Liver (tissue), 3 donors: ENCODE measurements at regions not wholly inside any gene's neighbourhood (a gene's known extent, or its start where the extent isn't known, plus 50 kb on each side); places are given as distances from the start of the nearest gene placed in this dataset.

Source experiments
- CTCF ChIP-seq: fragments of 150-350 bp; IDR thresholded peaks from 2 replicates; pipeline ENCODE4 v1.5.1; 2017; ENCODE audit warnings: improper control_type of control experiment, low read depth, low read length; ENCODE audit not compliant: missing input control
- EGR1 ChIP-seq, 2 donors: IDR thresholded peaks; 2 replicates each; pipeline ENCODE4 v1.6.1; 2016 to 2018; ENCODE audit warnings: antibody characterized with exemption in 2 of 2, low read depth in 2 of 2
- FOXA1 ChIP-seq: IDR thresholded peaks from 2 replicates; pipeline ENCODE4 v1.6.1; 2016; ENCODE audit warnings: antibody characterized with exemption
- JUND ChIP-seq, 2 donors: IDR thresholded peaks; 2 replicates each; pipeline ENCODE4 v1.6.1; 2016; ENCODE audit warnings: antibody characterized with exemption in 2 of 2
- REST ChIP-seq: IDR thresholded peaks from 2 replicates; pipeline ENCODE4 v1.6.1; 2016; ENCODE audit warnings: antibody characterized with exemption, mild to moderate bottlenecking
- SP1 ChIP-seq: IDR thresholded peaks from 2 replicates; pipeline ENCODE4 v1.6.1; 2018; ENCODE audit warnings: antibody characterized with exemption, mild to moderate bottlenecking
- TAF1 ChIP-seq: conservative IDR thresholded peaks from 2 replicates; pipeline ENCODE4 v1.6.1; 2016; ENCODE audit warnings: antibody characterized with exemption, mild to moderate bottlenecking
- YY1 ChIP-seq: IDR thresholded peaks from 2 replicates; pipeline ENCODE4 v1.6.1; 2016; ENCODE audit warnings: antibody characterized with exemption, mild to moderate bottlenecking
- donor health status: healthy.
- donor health status: healthy.

- no peak for TF ChIP-seq TAF1
- TF ChIP-seq CTCF = no peak
- no peak for TF ChIP-seq REST
- TF ChIP-seq EGR1 (IDR thresholded peaks at IDR 0.05; ENCODE audit: low read depth in 2 of 2) = no peak
- TF ChIP-seq JUND (IDR thresholded peaks at IDR 0.05) = no peak
- no peak for TF ChIP-seq FOXA1
- no peak for TF ChIP-seq SP1
- no peak for TF ChIP-seq YY1
Measured at GRCh38 chr12:98418357-98419075, 96.9 kb upstream of the TMPO start.
